ENCODE measurements at regions not wholly inside any gene's neighbourhood (a gene's known extent, or its start where the extent isn't known, plus 50 kb on each side); places are given as distances from the start of the nearest gene placed in this dataset.

DNA sequence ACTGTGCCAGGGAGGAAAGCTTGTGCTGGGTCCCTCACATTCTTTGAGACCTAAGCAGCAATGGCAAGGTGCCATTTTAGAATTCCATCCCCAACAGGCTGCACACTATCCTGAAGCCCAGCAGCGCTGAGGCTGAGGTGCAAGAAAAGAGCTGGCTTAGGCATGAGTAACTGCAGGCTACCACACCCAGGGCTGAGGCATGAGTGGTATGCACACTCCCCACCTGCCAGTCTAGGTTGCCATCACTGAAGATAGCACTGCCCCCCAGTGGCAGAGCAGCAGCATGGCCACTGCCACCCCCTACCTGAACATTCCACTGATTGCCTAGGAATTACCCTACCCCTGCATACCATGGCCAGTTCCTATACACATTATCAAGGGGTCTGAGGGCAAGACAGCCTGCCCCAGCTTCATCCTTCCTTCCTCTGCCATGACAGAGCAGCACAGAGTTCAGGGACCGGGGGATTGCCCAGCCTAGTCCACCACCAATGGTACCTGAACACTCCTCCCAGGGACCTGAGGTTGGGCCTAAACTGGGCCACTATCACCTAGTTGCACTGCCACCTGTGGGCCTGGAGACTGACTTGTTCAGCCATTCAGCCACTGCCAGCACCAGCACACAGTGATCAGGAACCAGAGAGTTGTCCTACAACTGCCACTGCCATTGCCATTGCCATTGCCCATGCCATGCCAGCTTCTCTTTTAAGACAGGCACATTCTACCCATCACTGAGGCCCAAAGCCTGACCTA, 129.8 kb downstream of the SATB1 start:
- DNase-seq (ENCODE audit: low read depth in 2 of 2, low spot score in 1 of 2) = no peak

DNA sequence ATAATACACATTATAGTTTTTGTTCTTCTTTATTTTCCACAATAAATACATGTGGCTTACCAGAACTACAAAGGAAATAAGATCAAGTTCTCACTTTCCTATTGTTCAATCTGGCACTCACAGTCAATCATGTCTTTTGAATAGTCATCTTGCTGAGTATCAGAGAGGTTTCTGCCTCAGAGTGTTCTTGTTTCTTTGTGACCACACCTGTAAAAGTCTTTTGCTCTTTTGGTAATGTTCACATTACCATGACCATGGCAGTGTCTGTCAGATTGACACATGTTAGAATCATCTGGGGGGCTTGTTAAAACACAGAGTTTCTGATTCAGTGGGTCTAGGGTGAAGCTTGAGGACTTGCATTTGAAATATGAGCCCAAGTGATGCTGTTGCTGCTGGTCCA, 135.0 kb downstream of the SATB1 start:
- no peak for DNase-seq (ENCODE audit: low read depth in 2 of 2, low spot score in 1 of 2)

DNA sequence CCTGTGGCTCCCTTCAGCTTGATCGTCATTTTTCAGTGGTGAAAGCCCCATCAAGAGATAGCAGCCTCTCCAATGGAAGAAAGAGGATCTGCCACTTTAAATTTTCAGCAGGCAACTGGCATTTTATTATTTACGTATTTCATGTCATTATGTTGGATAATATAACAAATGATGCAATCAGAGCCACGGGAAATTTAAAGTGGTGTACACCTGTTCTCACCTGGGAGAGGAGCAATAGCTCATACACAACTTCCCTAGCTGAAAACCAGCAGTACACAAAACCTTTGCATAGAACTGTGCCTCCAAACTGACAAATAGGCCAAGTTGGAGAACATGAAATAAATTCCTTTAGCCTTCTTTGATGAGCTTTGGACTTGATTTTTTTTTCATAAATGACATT, 136.9 kb downstream of the SATB1 start:
- no peak for DNase-seq (ENCODE audit: low read depth in 2 of 2, low spot score in 1 of 2)

DNA sequence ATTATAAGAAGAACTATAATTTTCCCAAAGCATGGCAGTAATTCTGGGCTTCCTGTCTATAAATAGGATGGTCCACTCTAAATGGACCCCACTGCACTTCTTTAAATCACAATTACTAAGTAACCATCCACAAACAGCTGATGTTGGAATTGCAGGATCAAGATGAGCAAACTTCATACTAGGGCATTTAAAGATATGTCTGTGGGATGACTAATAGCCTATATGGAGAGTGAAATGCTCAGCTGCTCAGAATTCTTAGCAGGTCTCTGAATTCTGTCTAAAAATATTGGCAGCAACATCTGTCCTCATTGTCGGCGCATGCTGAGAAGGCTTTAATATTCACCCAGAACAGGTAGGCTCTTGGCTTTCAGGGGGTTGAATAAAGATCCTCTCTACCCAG, 140.4 kb downstream of the SATB1 start:
- DNase-seq (ENCODE audit: low read depth in 2 of 2, low spot score in 1 of 2) = no peak

DNA sequence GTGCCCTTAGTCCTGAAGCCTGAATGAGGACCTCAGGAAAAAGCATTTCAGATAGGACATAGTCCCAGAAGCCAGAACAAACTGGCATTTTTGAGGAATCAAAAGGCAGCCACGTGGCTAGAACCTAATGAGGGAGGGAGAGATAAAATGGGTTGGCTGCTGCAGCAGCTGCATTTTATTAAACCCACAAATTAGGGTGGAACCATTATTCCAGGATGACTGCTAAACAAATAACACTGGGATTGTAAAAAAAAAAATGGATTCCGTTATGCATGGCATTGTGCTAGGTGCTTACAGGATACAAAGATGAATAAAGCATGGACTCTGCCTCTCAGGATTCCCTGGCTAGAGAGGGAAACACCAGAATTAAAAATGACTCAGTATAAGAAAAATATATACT, 141.5 kb downstream of the SATB1 start:
- no peak for DNase-seq (ENCODE audit: low read depth in 2 of 2, low spot score in 1 of 2)

DNA sequence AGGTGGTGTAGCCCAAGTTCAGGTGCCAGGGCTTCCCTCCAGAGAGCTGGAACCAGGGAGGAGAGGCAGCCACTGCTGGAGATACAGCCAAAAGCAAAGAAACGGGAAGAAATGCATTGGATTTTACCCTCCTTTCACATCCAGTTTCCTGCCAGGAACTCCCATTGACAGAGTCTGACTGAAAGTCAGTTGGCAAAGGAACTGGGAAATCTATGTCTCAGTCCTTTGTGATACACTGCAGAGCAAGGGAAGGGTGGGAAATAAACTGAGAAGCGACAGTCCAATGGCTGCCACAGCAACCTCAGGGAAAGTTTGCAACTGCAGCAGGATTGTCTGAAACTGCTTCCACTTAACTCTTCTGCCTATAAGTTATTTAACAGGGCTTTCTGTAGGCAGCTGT, 142.6 kb downstream of the SATB1 start:
- no peak for DNase-seq (ENCODE audit: low read depth in 2 of 2, low spot score in 1 of 2)

DNA sequence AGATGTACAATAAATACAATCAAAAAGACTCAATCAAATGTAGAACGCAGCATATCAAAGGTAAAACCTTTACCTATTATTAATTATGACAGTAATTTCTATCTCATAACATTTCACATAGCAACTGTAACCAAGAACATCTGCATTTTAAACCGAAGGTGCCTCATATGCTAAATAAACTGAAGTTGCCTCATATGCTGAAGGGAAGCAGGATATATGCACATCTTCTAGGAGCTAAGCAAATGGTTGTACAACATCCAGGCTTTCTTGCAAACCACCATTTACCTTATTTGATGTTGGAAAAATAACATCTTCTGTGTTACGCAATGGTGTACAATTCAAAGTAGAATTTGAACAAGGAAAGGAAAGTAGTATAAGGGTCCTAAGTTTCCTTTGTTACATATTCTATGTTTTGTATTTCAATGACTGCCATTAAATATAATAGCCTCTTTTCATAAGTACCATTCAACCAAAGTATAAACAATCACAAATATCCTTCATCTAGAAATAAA, 145.9 kb downstream of the SATB1 start:
- DNase-seq (ENCODE audit: low read depth in 2 of 2, low spot score in 1 of 2) = no peak

DNA sequence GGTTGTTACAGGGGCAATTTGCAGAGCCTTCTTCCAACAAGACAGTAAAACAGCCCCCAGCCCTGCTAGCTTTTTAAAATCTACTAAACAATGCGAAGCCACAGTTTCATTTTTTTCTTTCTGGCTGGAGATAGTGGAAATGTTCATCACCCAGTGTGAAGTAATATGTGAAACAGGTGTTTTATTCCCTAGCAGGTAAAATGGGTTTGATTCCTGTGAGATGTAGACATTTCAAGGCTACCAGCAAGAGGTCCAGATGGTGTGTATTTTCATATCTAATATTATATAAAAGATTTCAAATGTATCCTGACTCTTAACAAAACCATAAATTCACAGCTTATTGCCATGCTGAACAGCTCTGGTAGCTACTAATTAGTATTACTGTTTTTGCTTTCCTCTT, 160.3 kb downstream of the SATB1 start:
- DNase-seq (ENCODE audit: low read depth in 2 of 2, low spot score in 1 of 2) = no peak

DNA sequence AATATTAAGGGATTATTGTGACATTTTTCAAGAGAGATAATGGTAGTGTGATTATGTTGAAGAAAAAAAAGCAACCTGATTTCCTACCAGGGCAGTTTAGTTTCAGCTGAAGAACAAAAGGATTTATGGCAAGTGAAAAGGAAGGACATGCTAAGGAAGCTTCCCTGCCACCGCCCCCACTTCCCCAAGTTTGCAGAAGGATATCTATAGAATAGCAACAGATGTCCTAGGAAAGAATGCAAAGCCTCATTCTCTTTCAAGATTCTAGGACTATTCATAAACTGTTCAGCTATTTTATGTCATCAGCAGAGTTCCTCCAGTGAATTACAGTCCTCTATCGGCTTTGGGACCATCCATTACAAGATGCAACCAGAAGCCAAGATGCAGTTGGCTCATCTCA, 160.8 kb downstream of the SATB1 start:
- DNase-seq (ENCODE audit: low read depth in 2 of 2, low spot score in 1 of 2) = no peak

DNA sequence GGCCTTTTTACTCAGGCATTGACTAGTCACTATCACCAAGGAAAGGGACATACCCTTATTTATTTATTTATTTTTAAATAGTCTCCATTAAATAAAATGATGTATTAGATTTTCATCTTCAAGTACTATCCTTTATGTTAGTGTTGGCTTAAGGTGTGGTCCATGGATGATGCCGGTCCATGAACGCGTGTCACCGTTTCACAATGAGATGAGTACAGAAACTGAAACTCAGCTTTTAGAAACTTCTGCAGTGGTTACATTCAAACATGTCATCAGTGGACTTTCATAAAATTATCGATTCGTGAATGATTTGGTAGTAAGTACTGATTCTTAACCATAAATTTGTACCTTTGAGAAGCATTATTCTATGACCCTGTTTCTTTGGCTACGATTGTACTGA, 166.6 kb downstream of the SATB1 start:
- no peak for DNase-seq (ENCODE audit: low read depth in 2 of 2, low spot score in 1 of 2)

DNA sequence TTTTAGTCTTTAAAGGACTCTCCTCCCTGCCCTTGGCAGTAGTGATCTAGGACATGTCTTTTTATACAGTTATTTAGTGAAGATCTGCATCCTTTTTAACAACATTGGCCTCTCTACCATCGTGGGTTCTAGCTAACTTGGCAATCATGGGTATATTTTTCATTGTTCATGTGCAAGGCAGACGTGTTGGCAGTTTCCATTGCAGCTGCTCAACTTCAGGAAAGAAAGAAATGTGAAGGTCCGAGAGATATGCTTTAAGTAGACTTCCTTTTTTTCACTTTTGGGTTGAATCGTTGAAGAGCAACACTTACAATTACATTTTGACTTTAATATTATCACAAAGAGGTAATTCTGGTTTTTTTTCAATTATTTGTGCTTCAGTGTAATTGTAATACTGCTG, 172.6 kb downstream of the SATB1 start:
- DNase-seq (ENCODE audit: low read depth in 2 of 2, low spot score in 1 of 2) = no peak

DNA sequence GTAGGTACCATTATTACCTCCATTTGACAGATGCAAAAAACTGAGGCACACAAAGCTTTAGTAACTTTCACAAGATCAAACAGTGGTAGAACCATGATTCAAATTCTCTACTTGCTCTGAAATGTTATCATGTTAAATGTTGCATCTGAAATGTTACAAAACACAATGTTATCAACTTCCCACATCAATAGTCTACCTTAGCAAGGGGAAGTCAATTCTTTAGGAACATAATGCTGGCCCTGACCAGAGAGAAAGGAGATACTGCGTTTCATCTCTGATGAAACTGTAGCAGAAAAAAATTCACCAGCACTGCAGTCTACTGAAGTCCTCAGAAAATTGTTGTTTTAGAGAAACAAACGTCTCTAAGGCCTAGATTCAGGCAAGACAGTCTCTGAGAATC, 174.1 kb downstream of the SATB1 start:
- no peak for DNase-seq (ENCODE audit: low read depth in 2 of 2, low spot score in 1 of 2)

DNA sequence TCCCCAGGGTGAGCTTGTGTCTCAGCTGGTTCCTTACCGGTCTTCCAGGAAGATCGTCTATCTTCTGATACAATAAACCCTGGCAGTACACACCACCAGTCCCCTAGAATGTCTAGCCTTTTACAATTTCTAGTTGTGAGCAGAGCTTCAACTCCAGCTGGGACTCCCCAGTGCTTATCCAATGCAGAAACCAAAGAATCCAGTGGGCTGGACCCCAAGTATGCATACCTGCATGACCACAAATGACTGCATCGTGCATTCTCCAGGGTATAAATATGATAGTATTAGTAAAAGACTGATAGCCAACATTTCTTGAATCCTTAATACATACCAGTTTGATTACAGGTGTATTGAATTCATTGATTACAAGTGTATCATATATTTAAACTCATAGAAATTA, 176.0 kb downstream of the SATB1 start:
- no peak for DNase-seq (ENCODE audit: low read depth in 2 of 2, low spot score in 1 of 2)

DNA sequence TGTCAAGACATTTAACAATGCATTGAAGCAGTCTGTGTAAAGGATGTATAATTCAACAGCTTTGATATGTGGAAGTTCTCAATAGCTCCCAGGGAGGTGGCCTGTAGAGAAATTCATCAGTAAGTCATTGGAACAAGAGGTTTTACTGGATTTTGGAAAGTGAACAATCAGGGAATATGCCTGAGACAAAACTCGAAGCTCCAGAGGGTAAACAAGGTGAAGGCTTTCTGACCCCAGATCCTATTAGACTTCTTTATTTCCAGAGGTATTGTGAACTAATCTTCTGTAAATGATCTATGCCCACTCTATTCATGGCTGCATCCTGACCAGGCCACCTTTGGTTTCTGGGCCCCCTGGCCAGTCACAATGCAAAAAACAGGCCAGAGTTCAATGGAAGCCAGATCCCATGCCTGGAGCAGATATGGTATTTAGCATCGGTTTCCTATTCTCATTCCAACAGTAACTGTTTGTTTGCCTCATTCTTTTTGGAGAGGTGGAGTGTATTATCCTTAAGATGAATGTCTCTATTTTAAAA, 177.3 kb downstream of the SATB1 start:
- DNase-seq (ENCODE audit: low read depth in 2 of 2, low spot score in 1 of 2) = no peak

DNA sequence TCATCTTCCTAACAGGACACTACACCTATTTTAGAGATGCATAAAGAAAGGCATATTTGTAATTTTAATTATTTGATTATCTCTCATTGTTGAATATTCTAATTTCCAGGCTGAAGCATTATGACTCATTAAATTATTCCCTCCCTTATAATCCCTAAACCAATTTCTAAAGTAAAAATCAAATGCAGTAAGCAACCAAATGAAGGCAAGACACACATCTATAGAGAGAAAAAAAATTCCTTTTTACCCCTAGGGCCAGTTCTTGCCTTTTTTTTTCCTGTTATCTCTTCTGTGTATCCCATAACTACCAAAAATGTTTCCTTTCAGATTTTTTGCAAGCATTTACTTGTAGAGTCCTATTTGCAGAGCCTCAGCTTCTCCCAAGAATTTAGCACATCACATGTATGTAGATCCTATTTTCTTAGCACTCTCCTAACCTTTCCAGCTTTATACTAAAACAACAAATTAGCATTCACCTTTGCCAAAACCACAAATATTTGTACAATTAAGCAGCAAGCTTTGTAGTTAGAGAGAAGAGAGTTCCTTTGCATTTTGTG, 177.9 kb downstream of the SATB1 start:
- DNase-seq (ENCODE audit: low read depth in 2 of 2, low spot score in 1 of 2) = no peak

DNA sequence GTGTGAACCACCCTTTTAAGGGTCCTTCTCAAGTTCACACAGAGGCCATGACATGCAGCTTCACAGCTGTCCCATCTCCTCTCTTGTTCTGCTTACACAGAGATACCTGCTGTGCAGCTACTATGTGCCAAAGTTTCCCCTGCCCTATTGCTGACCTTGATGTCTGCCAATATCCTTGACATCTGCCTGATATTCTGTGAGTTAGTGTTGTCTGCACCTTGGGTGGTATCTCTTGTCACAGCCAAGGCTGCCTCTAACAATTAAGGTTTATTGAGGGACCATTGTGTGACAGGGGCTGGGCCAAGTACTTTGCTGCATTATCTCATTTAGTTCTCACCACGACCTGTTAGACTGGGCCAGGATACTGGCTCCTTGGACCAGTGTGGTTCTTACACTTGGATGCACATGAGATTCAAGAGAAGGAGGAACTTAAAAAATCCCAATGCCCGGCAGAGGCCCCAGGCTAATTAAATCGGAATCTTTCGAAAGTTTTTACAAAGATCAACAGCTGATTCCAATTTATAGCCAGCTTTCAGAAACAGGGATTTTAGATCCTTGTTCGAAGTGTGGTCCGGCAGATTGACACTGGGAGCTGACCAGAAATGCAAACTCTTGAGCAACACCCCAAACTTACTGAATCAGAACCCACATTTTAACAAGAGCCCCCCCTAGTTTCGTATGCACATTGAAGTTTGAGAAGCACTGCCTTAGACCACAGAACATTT, 178.6 kb downstream of the SATB1 start:
- no peak for DNase-seq (ENCODE audit: low read depth in 2 of 2, low spot score in 1 of 2)

DNA sequence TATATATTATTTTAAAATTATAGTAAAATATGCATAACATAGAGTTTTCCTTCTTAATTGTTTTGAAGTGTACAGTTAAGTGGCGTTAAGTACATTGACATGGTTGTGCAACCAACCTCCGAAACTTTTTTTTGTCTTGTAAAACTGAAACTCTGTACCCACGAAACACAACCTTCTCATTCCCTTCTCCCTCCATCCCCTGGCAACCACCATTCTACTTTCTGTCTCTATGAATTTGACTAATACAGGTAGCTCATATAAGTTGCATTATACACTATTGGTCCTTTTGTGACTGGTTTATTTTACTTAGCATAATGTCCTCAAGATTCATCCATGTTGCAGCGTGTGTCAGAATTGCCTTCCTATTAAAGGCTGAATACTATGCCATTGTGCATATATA, 179.4 kb downstream of the SATB1 start:
- no peak for DNase-seq (ENCODE audit: low read depth in 2 of 2, low spot score in 1 of 2)

DNA sequence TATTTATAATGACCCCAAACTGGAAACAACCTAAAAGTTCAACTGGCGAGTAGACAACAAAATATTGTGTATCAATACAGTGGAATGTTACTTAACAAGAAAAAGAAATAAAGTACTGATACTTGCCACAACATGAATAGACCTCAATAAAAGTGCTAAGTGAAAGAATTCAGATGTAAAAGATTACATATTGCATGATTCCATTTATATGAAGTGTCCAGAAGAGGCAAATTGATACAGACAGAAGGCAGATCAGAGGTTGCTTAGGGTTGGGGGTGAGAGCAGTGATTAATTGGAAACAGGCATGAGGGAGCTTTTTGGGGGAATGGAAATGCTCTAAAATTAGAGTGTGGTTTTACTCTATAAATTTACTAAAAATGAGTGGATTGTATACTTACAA, 183.3 kb downstream of the SATB1 start:
- DNase-seq (ENCODE audit: low read depth in 2 of 2, low spot score in 1 of 2) = no peak

DNA sequence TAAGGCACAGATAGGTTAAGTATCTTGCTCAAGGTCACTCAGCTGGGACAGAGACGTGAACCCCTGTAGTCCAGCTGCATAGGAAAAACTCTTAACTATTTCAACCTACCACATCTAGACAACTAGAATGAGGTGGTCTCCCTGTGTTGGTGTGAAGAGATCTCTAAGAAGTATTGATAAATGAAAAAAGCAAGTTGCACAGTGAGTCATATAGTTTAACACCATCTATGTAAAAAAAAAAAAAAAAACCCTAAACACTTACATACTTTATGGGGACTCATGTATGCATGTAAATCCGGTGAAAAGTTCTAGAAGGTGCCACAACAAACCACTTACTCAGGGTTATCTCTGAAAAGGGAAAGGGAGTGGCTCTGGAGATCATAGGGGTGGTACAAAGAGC, 185.5 kb downstream of the SATB1 start:
- no peak for DNase-seq (ENCODE audit: low read depth in 2 of 2, low spot score in 1 of 2)

DNA sequence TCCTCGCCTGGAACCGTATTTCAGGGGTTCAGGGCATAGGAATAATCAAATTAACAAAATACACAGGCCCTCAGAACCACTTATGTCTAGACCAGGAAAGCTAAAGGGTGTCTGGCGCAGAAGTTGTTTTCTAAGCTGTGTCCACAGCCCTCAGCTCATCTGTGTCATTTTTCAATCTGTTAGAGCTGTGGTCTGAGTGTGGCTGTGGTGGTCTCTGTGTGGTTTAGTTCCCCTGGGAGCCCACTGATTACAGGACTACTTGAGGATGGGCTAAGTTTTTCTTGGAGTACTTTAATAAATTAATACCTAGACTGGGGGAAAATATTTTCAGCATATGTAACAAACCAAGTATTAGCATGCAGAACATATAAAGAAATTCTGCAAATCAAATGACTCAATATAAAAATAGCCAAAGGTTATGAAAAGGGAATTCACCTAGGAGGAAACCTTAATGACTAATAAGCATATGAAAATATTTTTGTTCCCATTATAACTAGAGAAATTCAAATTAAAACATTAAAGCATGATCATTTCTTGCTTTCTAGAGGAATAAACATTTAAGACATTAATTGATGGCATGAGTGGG, 186.3 kb downstream of the SATB1 start:
- DNase-seq (ENCODE audit: low read depth in 2 of 2, low spot score in 1 of 2) = no peak

DNA sequence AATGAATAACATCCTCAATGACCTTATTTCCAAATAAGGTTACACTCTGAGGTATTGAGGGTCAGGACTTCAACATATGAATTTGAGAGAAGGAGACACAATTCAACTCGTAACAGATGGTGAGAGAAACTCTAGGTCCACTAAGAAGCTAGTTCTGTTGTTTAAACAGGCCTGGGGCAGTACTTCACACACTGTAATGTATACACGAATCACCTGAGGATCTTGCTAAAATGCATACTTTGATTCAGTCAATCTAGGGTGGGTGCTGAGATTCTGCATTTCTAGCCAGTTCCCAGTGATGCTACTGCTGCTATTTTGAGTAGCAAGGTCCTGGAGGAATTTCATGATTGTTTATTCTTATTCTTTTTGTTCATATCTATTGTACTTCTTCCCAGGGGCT, 186.8 kb downstream of the SATB1 start:
- no peak for DNase-seq (ENCODE audit: low read depth in 2 of 2, low spot score in 1 of 2)

Measured in stimulated activated CD8-positive, alpha-beta memory T cell treated with anti-CD3 and anti-CD28 coated beads, Interleukin-4, amount 100 ng/mL, for 4 hours (primary cell).